BLaER1 treated with 17β-estradiol and CSF1 and Interleukin-3, amounts not matched to agents 10 nM and 100 nM (cell line): ENCODE measurements at regions not wholly inside any gene's neighbourhood (a gene's known extent, or its start where the extent isn't known, plus 50 kb on each side); places are given as distances from the start of the nearest gene placed in this dataset.
"Not testable (repeated sequence)": the region's sequence is repeated elsewhere in the genome, so short reads cannot be mapped to it uniquely, and the experiment has no call there.

Source experiments
- H3K27ac ChIP-seq, 11 experiments: shearing (Covaris generic); formaldehyde crosslinking; 2 replicates each; pipeline ENCODE4 v1.8.1; 2022
- H3K27me3 ChIP-seq, 11 experiments: shearing (Covaris generic); formaldehyde crosslinking; 2 replicates each; pipeline ENCODE4 v1.8.1; 2022
- H3K36me3 ChIP-seq, 11 experiments: shearing (Covaris generic); formaldehyde crosslinking; 2 replicates each; pipeline ENCODE4 v1.8.1; 2022
- H3K4me1 ChIP-seq, 10 experiments: shearing (Covaris generic); formaldehyde crosslinking; 2 replicates each; pipeline ENCODE4 v1.8.1; 2022
- H3K4me2 ChIP-seq, 11 experiments: shearing (Covaris generic); formaldehyde crosslinking; 2 replicates each; pipeline ENCODE4 v1.8.1; 2022
- H3K4me3 ChIP-seq, 10 experiments: shearing (Covaris generic); formaldehyde crosslinking; 2 replicates each; pipeline ENCODE4 v1.8.1; 2022
- H3K9ac ChIP-seq, 11 experiments: shearing (Covaris generic); formaldehyde crosslinking; 2 replicates each; pipeline ENCODE4 v1.8.1; 2022
- H3K9me3 ChIP-seq, 11 experiments: shearing (Covaris generic); formaldehyde crosslinking; replicated peaks in 1 of 11; 2 replicates each; pipeline ENCODE4 v1.8.1; 2022
- H4K20me1 ChIP-seq, 11 experiments: shearing (Covaris generic); formaldehyde crosslinking; 2 replicates each; pipeline ENCODE4 v1.8.1; 2022
- Cebpa-rat ChIP-seq, 11 experiments: shearing (Covaris generic); IDR thresholded peaks; 2 replicates each; pipeline ENCODE4 v1.8.1; 2022

GRCh38 chr16:64345142-64345541 lies 776.7 kb downstream of the CDH11 start:
- TF ChIP-seq Cebpa-rat (IDR thresholded peaks at IDR 0.05) = no peak
- Histone ChIP-seq H3K27ac (no peak overlapping the region), H3K4me3 (no peak overlapping the region), H3K27me3 (no peaks in the 10 kb centered on the region), H3K4me1 (peaks cover 0 to 42% (median 0%) of the 10 kb centered on the region in 10 experiments; a peak in 4 of 20 replicates), H3K4me2 (peak overlapping the region in 1 of 11 experiments; percentile 41; a peak in 2 of 22 replicates), H3K36me3 (no peaks in the 10 kb centered on the region), H4K20me1 (no peaks in the 10 kb centered on the region), H3K9ac (no peak overlapping the region), H3K9me3 (peaks cover 3 to 28% (median 20%) of the 10 kb centered on the region in 11 experiments; a peak in 18 of 22 replicates)

GRCh38 chr16:64343820-64344443 lies 777.9 kb downstream of the CDH11 start:
- H3K4me3 ChIP-seq, H4K20me1 ChIP-seq, H3K36me3 ChIP-seq, H3K27me3 ChIP-seq, H3K9ac ChIP-seq, H3K27ac ChIP-seq, H3K4me2 ChIP-seq: not testable (repeated sequence)
- Histone ChIP-seq H3K4me1 (peaks cover 0 to 30% (median 0%) of the 10 kb centered on the region in 10 experiments; a peak in 3 of 20 replicates), H3K9me3 (peaks cover 3 to 28% (median 20%) of the 10 kb centered on the region in 11 experiments; a peak in 18 of 22 replicates)

- H3K27ac ChIP-seq = no peak overlapping the region
- no peak overlapping the region for H3K4me3 ChIP-seq
- peaks cover 0 to 23% (median 0%) of the 10 kb centered on the region in 10 experiments; a peak in 3 of 20 replicates for H3K4me1 ChIP-seq
- H4K20me1 ChIP-seq = no peaks in the 10 kb centered on the region
- no peak overlapping the region for H3K9ac ChIP-seq
- no peak for TF ChIP-seq Cebpa-rat (IDR thresholded peaks at IDR 0.05)
- H3K36me3 ChIP-seq = no peaks in the 10 kb centered on the region
- H3K4me2 ChIP-seq = no peak overlapping the region
- no peaks in the 10 kb centered on the region for H3K27me3 ChIP-seq
- peaks cover 3 to 28% (median 20%) of the 10 kb centered on the region in 11 experiments; a peak in 18 of 22 replicates for H3K9me3 ChIP-seq
These were observed 778.6 kb downstream of the CDH11 start for GRCh38 chr16:64343061-64343819.

- H3K27me3 ChIP-seq, H3K9ac ChIP-seq, H4K20me1 ChIP-seq, H3K4me3 ChIP-seq, H3K36me3 ChIP-seq, H3K27ac ChIP-seq, H3K4me2 ChIP-seq: not testable (repeated sequence)
- peaks cover 3 to 28% (median 20%) of the 10 kb centered on the region in 11 experiments; a peak in 18 of 22 replicates for H3K9me3 ChIP-seq
- peaks cover 0 to 15% (median 0%) of the 10 kb centered on the region in 10 experiments; a peak in 3 of 20 replicates for H3K4me1 ChIP-seq
These were observed 780.5 kb downstream of the CDH11 start for GRCh38 chr16:64341336-64341735.

- no peak overlapping the region for H3K4me2 ChIP-seq
These were observed 782.7 kb downstream of the CDH11 start for GRCh38 chr16:64339052-64339770.

GRCh38 chr16:64321881-64322280 lies 800.0 kb downstream of the CDH11 start:
- H3K9ac ChIP-seq = no peak overlapping the region

More at GRCh38 chr16:64339052-64339770, 782.7 kb downstream of the CDH11 start:
- Histone ChIP-seq H3K27me3 (no peaks in the 10 kb centered on the region), H3K36me3 (no peaks in the 10 kb centered on the region), H3K9me3 (peaks cover 3 to 20% (median 12%) of the 10 kb centered on the region in 11 experiments; a peak in 16 of 22 replicates), H3K27ac (no peak overlapping the region), H3K9ac (no peak overlapping the region), H4K20me1 (no peaks in the 10 kb centered on the region), H3K4me3 (no peak overlapping the region), H3K4me1 (no peaks in the 10 kb centered on the region)
- TF ChIP-seq Cebpa-rat (IDR thresholded peaks at IDR 0.05) = no peak

GRCh38 chr16:64321066-64321465 lies 800.8 kb downstream of the CDH11 start:
- Histone ChIP-seq H3K4me3 (no peak overlapping the region), H3K36me3 (no peaks in the 10 kb centered on the region), H4K20me1 (no peaks in the 10 kb centered on the region), H3K4me1 (peaks cover 0 to 8% (median 2%) of the 10 kb centered on the region in 10 experiments; a peak in 6 of 20 replicates), H3K27ac (no peak overlapping the region), H3K27me3 (no peaks in the 10 kb centered on the region), H3K9me3 (no peaks in the 10 kb centered on the region), H3K9ac (no peak overlapping the region), H3K4me2 (no peak overlapping the region)
- no peak for TF ChIP-seq Cebpa-rat (IDR thresholded peaks at IDR 0.05)

More at GRCh38 chr16:64321881-64322280, 800.0 kb downstream of the CDH11 start:
- Histone ChIP-seq H3K4me3 (no peak overlapping the region), H3K36me3 (no peaks in the 10 kb centered on the region), H3K9me3 (no peaks in the 10 kb centered on the region), H3K27me3 (no peaks in the 10 kb centered on the region), H3K4me1 (peaks cover 0 to 8% (median 2%) of the 10 kb centered on the region in 10 experiments; a peak in 6 of 20 replicates), H4K20me1 (no peaks in the 10 kb centered on the region), H3K27ac (no peak overlapping the region), H3K4me2 (peak overlapping the region in 5 of 11 experiments; percentile 1 to 29 (median 14); a peak in 6 of 22 replicates)
- no peak for TF ChIP-seq Cebpa-rat (IDR thresholded peaks at IDR 0.05)

GRCh38 chr16:64317601-64318000 lies 804.3 kb downstream of the CDH11 start:
- Histone ChIP-seq H3K27me3 (no peaks in the 10 kb centered on the region), H3K4me1 (peaks cover 9 to 25% (median 19%) of the 10 kb centered on the region in 10 experiments), H3K9me3 (no peaks in the 10 kb centered on the region), H4K20me1 (no peaks in the 10 kb centered on the region), H3K27ac (no peak overlapping the region), H3K4me3 (no peak overlapping the region), H3K9ac (no peak overlapping the region), H3K36me3 (no peaks in the 10 kb centered on the region), H3K4me2 (no peak overlapping the region)
- TF ChIP-seq Cebpa-rat (IDR thresholded peaks at IDR 0.05) = no peak

GRCh38 chr16:64313726-64314125 lies 808.1 kb downstream of the CDH11 start:
- TF ChIP-seq Cebpa-rat (IDR thresholded peaks at IDR 0.05) = no peak

More at GRCh38 chr16:64313726-64314125, 808.1 kb downstream of the CDH11 start:
- Histone ChIP-seq H3K27ac (no peak overlapping the region), H3K9me3 (peaks cover 5 to 10% (median 6%) of the 10 kb centered on the region in 11 experiments; a peak in 14 of 22 replicates), H3K36me3 (no peaks in the 10 kb centered on the region), H3K4me2 (peak overlapping the region; percentile 15 to 67 (median 44); a peak in 20 of 22 replicates), H3K4me1 (peaks cover 9 to 21% (median 14%) of the 10 kb centered on the region in 10 experiments), H4K20me1 (no peaks in the 10 kb centered on the region), H3K9ac (no peak overlapping the region), H3K27me3 (no peaks in the 10 kb centered on the region), H3K4me3 (no peak overlapping the region)
